GM12872 (cell line): ENCODE measurements at regions not wholly inside any gene's neighbourhood (a gene's known extent, or its start where the extent isn't known, plus 50 kb on each side); places are given as distances from the start of the nearest gene placed in this dataset.

ENCODE experiments used
- TF ChIP-seq, protein P1 (sequence below): IDR thresholded peaks from 3 replicates; pipeline ENCODE4 v1.5.1; 2011; ENCODE audit warnings: low read depth, mild to moderate bottlenecking, low read length, moderate library complexity; ENCODE audit not compliant: insufficient read depth

DNA sequence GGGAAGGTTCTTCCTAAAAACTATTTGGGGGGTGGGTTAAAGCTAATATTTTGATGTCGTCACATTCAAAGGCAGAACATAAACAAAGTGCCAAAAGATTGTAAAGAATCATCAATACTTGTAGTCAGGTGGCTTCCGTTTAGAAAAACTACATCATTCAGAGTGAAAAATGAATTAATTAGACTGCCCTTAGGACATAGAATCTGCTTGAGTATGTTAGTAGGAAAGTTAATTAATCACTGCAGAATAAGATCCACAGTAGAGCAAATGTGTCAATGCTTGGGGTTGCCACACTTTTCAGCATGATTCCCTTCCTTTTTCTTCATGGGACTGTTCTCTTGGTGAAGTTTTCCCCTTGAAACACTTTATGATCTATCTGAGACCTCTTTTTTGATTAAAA is 166.8 kb upstream of the MTNR1B start:
- TF ChIP-seq, protein P1, sequence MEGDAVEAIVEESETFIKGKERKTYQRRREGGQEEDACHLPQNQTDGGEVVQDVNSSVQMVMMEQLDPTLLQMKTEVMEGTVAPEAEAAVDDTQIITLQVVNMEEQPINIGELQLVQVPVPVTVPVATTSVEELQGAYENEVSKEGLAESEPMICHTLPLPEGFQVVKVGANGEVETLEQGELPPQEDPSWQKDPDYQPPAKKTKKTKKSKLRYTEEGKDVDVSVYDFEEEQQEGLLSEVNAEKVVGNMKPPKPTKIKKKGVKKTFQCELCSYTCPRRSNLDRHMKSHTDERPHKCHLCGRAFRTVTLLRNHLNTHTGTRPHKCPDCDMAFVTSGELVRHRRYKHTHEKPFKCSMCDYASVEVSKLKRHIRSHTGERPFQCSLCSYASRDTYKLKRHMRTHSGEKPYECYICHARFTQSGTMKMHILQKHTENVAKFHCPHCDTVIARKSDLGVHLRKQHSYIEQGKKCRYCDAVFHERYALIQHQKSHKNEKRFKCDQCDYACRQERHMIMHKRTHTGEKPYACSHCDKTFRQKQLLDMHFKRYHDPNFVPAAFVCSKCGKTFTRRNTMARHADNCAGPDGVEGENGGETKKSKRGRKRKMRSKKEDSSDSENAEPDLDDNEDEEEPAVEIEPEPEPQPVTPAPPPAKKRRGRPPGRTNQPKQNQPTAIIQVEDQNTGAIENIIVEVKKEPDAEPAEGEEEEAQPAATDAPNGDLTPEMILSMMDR = no peak

DNA sequence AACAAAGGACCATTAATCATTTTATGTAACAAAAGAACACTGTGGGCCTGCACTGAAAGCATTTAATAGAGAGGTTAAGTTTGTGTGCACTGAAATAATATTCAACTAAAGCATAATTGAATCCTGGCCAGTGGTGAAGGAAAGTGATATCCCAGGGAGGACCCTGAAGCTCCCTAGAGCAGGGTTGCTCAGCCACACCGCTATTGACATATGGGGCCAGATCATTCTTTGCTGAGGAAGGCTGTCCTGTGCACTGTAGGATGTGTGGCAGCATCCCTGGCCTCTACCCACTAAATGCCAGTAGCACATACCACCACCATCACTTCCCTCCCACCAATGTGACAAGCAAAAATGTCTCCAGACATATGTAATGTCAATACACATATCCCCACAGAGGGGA is 166.1 kb upstream of the MTNR1B start:
- TF ChIP-seq, protein P1 = no peak

DNA sequence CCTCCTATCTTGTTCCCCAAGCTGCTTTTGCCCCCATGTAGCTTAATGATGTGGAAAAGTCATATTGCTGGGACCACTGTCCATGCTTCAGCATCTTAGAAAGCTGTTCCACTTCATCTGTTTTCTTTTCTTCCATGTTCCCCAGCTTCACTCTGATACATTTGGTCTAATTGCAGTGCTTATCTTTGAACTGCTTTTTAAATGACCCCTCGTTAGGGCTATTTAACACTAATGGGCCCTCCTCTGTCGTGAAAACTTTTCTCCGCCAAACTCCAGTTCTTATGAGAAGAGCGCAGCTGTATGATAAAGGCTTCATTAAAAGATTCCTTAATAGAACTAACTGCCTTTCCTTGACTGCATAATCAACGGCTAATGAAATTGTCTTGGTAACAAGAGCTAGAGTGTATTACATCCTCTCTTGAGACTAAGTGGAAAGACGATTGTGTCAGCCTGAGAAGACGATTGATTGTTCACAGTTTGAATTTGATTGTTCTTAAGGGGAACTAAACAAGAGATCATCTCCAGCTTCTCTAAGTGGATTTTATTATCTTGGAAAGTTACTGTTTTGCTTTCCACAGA is 165.0 kb upstream of the MTNR1B start:
- TF ChIP-seq, protein P1 = no peak

DNA sequence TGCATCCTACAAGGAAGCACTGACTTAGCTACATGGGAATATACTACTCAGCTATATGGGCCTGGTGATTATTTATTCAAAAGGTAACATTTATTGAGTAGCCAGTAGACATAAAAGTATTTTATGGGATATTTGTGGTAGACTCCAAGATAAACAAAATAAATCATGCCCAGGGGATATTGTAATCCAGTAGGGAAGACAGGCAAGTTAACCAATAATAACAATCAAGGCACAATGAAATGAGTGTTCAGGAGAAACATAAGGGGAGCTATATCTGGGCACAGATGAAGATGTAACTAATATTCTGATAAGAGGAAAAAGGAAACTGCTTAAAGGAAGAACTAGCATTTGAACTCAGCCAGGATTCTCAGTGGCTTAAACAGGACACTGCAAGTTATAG is 161.4 kb upstream of the MTNR1B start:
- TF ChIP-seq, protein P1 = no peak

DNA sequence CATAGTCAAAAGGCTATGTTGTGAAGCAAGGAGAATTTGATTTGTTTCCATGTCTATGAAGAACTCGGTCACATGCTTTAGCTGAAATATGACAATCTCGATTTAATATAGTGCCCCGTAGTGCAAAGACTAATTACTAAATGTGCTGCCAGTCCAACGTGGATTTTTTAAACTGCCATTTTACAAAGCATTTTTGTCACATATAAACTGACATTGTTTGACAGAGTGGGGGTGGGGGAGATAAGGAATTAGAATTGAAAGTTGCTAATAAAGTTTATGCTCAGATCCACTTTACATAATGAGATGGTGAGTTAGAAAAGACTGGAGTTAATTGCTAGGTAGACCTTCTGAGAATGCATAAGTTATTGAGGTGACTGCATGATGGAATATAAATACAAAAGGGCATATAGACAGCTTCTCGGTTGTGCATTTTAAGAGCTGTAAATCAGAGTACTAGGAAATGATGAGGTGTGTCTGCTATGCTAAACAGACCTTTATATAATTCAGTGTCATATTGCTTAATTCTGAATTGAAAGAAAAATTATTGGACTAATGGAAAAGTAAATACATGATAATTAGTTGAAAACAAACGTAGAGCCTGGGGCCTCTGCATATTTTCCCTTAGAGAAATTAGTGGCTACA is 158.9 kb upstream of the MTNR1B start:
- TF ChIP-seq, protein P1 = no peak

DNA sequence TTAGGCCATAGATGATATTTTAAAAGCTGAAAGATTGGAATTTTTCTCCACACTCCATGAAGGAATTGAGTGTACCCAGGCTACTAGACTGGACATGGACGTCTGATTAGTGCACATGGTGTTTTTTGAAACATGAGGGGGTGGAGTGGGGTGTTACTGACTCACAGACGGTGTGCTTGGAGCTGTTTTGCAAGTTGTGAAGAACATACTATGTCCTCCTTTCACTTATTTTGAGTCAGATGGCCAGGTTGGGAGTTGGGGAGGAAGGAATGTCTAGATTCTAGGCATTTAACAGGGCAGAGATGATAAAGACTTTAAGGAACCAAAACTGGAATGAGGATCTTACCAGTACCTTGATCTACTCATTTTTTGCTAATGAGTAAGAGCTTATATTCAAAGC is 158.1 kb upstream of the MTNR1B start:
- TF ChIP-seq, protein P1 = no peak

DNA sequence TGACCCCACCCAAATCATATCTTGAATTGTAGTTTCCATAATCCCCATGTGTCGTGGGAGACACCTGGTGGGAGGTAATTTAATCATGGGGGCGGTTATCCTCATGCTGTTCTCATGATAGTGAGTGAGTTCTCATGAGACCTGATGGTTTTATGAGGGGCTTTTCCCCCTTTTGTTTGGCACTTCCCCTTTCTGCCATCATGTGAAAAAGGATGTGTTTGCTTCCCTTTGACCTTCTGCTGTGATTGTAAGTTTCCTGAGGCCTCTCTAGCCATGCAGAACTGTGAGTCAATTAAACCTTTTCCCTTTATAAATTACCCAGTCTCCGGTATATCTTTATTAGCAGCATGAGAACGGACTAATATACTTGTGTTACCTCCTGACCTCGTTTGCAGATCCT is 156.6 kb upstream of the MTNR1B start:
- TF ChIP-seq, protein P1 = no peak
